NCI-H1105 (cell line): ENCODE measurements at regions not wholly inside any gene's neighbourhood (a gene's known extent, or its start where the extent isn't known, plus 50 kb on each side); places are given as distances from the start of the nearest gene placed in this dataset.

Source experiments
- DNase-seq: peaks from one replicate; lab custom pipeline; 2025; lab: John Stamatoyannopoulos, UW

DNA sequence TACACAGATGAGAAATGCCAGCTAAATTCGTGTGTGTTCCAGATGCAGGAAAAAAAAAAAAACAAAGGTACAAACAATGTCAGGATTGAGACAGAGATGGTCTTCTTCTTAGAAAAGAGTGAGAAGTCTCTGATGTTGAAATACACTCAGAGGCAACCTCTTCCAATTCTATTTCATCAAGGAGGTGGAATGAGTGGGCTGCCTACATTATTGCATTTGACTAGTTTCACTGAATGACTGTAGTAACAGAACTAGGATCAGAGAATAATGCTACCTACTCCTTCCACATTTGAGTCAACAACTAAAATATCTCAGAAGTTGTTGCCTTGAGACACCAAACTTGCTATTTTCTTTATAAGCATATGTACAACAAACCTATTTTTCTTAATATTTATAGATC lies 1332.2 kb upstream of the FLRT2 start:
- DNase-seq = no peak

- DNase-seq = no peak
Observed at GRCh38 chr14:84202486-84202885, 1327.5 kb upstream of the FLRT2 start.

GRCh38 chr14:84203896-84204295 lies 1326.0 kb upstream of the FLRT2 start:
- no peak for DNase-seq

GRCh38 chr14:84208451-84208850 lies 1321.5 kb upstream of the FLRT2 start:
- DNase-seq = no peak

DNA sequence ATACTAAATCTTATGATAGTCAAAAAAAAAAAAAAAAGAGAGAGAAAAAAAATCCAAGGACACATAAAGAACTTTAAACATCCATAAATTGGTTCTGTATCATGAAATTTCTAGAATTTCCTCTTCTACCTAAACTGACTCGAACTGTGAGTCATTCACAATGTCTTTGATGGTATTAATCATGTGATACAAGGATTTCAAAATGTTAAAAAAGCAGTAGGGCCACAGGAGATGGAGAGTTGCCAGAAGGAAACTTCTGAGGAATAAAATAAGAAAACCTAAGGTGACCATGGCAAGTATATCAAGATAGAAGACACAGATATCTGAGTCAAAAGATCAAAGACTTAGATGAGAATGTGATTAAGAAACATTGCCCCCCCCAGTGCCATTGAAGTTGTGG lies 1320.9 kb upstream of the FLRT2 start:
- no peak for DNase-seq

DNA sequence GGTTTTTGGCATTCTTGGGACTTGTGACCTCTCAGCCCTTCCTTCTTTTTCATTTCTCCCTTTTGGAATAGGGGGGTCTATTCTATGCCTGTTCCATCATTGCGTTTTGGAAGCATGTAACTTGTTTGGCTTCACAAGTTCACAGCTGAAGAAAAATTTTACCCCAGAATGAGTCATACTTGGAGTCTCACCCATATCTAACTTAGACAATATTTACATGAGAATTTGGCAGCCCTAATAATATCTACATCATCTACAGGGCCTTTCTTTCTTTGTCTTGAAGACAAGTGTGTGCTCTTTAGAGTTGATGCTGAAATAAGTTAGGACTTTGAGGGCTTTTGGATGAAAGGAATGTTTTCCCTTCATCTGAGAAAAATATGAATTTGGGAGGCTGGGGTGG lies 1312.9 kb upstream of the FLRT2 start:
- DNase-seq = no peak

DNA sequence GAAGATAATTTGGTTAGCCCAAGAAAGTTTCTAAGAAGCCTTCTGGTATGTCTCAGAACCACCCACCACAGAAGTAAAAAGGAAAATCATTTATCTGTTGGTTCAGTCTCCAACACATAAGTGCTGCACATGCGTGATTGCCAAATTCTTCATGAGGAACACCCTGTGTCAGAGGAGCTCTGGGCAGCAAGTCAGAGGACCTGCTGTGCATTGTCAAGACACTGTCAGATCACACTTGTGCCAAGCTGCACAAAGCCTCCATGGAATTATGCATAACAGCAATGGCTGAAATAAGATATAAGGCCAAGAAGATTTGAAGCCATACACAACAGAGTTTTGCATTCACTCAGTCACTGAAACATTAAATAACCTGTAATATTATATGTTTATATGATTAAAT lies 1304.7 kb upstream of the FLRT2 start:
- DNase-seq = no peak

DNA sequence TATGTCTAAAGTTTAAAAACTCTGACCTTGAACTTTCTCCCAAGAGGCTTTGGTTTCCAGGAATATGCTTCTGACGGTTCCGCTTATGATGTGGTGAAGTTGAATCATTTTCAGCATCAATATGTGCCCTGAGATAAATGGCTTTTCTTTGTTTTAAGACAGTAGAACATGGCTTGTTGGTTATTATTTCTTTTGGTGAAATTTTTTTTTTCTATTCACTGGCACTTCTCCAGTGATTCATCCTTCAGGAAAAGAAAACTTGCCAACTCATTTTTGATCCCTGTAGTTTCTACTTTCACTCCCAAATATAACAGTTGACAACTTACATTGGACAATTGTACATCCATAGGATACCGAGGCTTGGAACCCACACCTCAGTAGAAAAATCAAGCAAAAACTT lies 1301.2 kb upstream of the FLRT2 start:
- DNase-seq = no peak

- no peak for DNase-seq
Observed at GRCh38 chr14:84234281-84234680, 1295.7 kb upstream of the FLRT2 start.

GRCh38 chr14:84236290-84236689 lies 1293.7 kb upstream of the FLRT2 start:
- DNase-seq = no peak

- no peak for DNase-seq
Observed at GRCh38 chr14:84237881-84238280, 1292.1 kb upstream of the FLRT2 start.

DNA sequence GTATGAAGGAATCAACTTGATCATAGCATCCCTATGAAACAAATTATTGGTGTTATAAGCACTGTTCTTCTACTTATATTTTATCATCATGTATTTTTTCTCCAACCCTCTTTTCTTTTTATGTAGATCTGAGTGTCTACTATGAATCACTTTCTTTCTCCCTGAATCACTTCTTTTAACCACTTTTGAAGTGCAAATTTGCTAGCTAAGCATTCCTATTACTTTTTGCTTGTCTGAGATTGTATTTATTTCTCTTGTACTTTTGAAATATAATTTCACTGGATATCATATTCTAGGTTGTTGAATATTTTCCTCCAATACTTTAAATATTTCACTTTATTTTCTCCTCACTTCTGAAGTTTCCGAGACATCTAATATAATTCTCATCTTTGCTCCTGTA lies 1282.3 kb upstream of the FLRT2 start:
- no peak for DNase-seq

DNA sequence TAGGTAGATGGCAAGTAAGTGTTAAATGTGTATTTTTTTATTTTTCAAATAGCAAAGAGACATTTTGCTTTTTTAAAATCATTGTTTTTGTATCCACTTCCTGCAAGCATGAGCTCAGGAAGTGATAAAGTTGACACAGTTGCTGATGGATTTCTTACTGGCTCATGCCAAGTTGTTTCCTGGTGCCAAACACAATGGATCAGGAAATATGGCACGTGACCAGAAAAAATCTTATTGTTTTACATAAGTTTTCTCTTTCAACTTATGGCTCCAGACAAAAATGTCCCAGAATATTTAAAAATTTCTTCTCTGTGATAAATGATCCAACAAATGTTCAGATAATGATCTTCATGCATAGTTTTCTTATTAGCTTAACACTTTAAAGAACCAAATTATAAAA lies 1279.1 kb upstream of the FLRT2 start:
- DNase-seq = no peak

- DNase-seq = no peak
Observed at GRCh38 chr14:84251411-84252115, 1278.4 kb upstream of the FLRT2 start.

DNA sequence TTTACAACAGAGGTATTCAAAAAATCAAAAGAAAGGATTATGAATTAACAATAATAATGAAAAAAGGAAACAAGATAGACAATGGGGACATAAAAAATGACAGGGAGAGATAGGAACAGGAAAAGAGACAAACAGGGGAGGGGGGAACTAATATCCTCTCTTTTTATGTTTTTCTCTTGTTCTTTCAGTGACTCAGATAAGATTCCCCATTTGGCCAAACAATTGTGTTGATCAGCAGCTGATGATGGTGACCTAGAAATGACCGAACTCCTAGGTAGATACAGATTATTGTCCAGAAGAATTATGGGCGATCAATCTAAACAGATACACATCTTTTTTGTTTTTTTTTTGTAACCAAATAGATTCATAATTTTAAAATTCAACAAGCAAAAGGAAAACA lies 1277.2 kb upstream of the FLRT2 start:
- no peak for DNase-seq

GRCh38 chr14:84253326-84253725 lies 1276.6 kb upstream of the FLRT2 start:
- no peak for DNase-seq

DNA sequence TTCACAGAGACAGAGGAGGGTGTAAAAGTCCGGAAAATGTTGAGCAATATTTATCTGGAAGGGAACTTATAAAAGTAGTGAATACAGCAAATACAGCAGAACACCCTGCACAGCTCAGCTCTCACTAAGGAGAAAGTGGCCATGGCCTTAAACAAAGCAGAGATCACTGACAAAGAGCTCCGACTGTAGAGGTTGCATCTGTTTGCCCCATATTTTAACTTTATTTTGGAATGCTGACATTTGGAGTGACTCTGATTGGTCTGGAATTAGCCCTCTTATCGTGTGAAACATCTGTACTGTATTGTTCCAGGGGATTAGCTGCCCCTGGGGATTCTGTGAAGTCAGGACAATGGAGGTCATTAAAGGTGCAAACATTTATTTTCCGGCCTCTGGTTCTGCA lies 1275.7 kb upstream of the FLRT2 start:
- no peak for DNase-seq

- DNase-seq = no peak
Observed at GRCh38 chr14:84262932-84263331, 1267.0 kb upstream of the FLRT2 start.

DNA sequence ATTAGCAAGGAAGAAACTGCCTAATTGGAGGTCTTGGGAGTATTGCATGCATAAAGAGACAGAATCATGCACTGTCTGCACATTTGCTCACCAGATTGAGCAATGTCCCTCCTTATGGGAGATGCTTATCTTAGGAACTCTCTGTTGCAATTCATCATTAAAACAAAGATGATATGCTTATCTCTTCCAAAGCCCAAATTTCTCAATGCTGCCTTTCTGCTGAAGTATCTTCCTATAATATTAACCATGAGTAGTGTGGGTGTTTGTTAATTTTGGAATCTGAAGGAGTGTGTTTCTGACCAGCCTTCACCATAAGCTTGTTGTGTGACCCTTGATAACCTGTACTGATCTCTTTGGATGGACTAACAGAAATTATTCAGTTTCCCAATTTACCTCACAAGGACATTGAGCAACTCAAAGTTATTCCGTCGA lies 1257.6 kb upstream of the FLRT2 start:
- DNase-seq = no peak

GRCh38 chr14:84273181-84273580 lies 1256.8 kb upstream of the FLRT2 start:
- no peak for DNase-seq

DNA sequence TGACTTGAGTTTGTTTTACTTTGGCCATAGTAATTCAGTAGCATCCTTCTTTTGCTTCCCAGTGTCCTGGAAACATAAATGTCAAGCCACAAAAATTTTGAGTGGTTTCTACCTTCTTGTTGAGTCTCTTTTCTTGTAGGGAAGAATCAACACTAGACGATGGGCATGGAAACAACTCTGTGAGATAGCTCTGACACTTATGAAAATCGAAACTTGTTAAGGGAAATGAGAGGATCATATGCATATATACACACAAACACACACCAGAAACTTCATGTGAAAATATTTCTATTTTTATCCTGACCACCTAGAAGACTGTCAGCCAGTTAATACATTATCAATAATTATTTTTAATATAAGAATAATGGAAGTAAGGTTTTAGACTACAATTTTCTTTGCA lies 1247.3 kb upstream of the FLRT2 start:
- no peak for DNase-seq

DNA sequence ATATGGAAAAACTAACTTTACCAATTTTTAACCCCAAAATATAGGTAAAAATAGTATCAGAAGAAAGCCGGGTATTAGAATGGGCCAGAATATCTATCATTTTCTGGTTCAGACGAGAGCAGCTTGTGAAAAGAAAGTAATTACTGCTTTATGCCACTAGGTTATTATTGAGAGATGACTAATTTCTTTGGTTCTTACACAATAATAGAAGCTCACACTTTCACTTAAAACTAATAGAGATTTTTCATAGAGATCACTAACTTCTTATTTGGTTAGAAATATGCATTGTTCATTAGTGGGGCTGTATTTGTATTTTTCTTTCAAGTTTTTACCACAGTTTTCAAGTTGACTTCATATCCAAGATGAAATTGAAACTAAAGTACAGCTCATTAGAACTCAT lies 1241.2 kb upstream of the FLRT2 start:
- no peak for DNase-seq

GRCh38 chr14:84298663-84299195 lies 1231.2 kb upstream of the FLRT2 start:
- DNase-seq = no peak

- DNase-seq = no peak
Observed at GRCh38 chr14:84303140-84303539, 1226.8 kb upstream of the FLRT2 start.
